GM08714 (cell line): ENCODE measurements at regions not wholly inside any gene's neighbourhood (a gene's known extent, or its start where the extent isn't known, plus 50 kb on each side); places are given as distances from the start of the nearest gene placed in this dataset.

ENCODE experiments used
- H3K4me3 ChIP-seq: fragments of 200-500 bp; sonication (Bioruptor generic); 2 replicates; pipeline ENCODE4 v1.5.1; 2014; ENCODE audit warnings: mild to moderate bottlenecking, low read length, inconsistent platforms
- ZNF274 ChIP-seq: IDR thresholded peaks from 2 replicates; pipeline ENCODE4 v1.6.1; 2012; ENCODE audit warnings: mild to moderate bottlenecking, low read depth, low read length

DNA sequence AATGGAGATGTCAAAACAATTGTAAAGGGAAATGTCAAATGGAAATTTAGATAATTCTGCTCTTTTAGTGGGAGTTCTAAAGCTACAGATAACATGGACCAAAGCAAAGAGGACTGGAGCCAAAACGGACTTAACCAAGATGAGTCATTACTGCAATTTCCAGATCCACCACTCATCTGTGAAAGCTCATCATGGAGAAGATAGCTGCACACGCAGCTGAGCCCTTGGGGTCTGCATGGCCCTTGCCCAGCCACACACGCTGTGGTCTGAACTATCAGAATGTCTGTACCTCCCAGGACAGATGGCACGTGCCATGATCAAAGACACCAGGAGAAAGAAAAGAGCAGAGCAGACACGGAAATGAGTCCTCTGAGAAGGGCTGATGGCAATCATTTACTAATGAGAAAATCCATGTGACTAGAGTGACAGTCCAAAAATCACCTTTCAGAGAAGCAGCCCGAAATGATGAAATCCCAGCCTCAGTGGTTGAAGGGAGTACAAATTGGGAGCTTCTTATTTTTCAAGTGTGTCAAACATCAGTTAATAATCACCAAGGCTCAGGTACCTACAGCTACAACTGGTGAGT, 177.9 kb upstream of the MGMT start:
- TF ChIP-seq ZNF274 = no peak
- H3K4me3 ChIP-seq = no peak overlapping the region

DNA sequence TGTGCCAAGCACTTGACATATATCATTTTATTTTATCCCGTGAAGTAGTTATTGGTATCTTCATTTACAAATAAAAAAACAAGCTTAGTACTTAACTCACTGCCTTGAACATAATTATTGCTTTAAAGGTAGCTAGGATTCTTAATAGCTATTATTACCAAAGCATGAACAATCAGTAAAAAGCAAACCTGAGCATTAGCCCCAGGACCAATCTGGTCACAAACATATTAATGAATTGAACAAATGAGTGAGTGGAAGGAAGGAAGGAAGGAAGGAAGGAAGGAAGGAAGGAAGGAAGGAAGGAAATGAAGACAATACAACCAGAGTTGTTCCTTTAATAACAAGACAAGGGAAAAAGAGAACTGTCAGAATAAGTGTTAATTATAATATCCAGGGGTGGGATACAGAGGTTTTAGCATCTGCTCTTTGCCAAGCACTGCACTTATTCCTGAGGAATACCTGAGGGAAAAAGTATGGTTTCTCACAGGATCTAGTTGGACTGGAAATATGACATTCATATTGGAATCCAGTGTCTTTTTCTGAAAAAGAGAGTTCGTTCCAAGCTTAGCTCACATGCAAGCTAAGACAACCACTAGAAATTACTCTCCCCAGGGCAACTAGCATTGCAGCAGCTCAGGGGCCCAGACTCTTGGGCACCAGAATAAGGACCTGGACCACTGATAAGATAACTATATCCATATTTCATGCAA, 172.9 kb upstream of the MGMT start:
- H3K4me3 ChIP-seq = no peak overlapping the region
- no peak for TF ChIP-seq ZNF274

- H3K4me3 ChIP-seq = no peak overlapping the region
- no peak for TF ChIP-seq ZNF274
Measured at GRCh38 chr10:129294944-129295343, 172.1 kb upstream of the MGMT start.

DNA sequence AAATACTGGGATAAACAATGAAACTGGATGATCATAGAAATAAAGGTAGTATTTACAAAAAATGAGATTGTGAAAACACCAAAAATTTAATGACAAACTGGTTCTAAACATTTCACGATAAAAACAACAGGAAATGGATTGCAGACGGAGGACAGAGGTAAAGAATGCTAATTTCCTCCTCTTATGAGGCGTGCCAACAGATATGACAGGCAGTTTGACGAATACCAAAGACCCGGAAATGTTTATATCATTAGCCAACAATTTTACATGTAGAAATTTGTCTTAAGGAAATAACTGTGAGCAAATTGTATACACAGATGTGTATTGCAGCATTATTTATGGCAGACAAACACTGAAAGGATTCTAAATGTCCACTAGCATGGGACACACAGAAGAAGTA, 162.0 kb upstream of the MGMT start:
- TF ChIP-seq ZNF274 = no peak

GRCh38 chr10:129307141-129307540, 159.9 kb upstream of the MGMT start:
- no peak for TF ChIP-seq ZNF274
- H3K4me3 ChIP-seq = no peak overlapping the region

More for the DNA sequence above, 162.0 kb upstream of the MGMT start:
- no peak overlapping the region for H3K4me3 ChIP-seq

DNA sequence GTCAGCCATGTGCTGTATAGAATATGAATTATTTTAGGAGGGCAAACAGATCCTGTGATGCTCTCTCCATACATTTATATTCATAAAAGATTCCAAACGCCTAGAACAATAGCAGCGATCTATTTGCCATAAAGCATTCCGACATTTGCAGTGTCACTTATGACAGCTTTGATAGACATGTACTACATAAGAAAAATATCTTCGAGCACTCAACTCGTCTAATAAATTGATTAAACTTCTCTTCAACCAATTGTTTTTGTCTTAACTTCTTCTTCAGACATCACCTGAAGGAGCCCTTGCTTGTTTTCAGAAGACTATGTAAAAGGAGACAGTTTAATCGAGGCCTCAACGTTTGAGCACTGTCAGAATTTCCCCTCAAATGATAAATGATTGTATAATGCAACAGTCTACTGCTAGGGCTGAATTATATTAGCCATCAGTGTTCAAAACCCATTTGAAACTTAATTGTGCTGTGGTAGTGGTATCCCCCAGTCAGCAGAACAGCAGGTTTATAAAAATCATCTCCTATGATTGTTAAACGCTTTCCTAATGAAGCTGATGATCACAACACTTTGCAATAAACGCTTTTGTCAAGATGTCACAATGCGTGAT, 158.0 kb upstream of the MGMT start:
- no peak for TF ChIP-seq ZNF274
- no peak overlapping the region for H3K4me3 ChIP-seq

DNA sequence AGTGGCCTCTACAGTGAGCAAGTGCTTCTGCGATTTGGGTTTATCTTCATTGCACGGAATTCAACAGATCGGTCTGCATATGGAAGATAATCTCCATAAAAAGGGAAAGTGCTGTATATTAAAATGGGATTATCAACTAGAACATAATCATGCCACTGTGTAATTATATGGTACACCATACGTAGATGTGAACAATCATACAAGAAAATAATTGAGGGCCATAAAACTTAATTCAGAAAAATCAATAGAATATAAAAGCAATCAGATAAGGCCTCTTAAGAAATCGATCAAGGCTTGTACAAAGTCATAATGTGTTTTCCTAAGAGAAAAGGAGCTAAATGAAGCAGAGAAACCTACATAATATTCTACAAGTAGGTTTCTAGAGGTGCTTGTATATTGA, 157.5 kb upstream of the MGMT start:
- H3K4me3 ChIP-seq = no peak overlapping the region
- TF ChIP-seq ZNF274 = no peak

GRCh38 chr10:129310881-129311280, 156.2 kb upstream of the MGMT start:
- TF ChIP-seq ZNF274 = no peak
- H3K4me3 ChIP-seq = no peak overlapping the region

DNA sequence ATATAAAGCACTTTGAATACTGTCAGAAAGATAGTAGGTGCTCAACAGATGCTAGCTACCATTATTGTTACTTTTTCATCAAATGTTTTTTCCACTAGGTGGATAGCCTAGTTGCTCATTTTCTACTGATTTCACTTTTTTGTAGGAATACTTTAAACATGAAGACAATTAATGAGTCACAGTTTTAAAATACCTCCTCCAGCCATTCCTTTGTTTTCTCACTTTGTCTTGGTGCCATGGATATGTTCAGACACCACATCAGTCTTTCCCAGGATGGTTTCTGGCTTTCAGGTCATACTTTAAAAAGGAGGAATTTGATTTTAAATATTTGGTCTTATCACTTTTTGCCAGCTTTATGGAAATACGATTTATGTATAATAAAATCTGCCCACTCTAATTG, 147.1 kb upstream of the MGMT start:
- no peak overlapping the region for H3K4me3 ChIP-seq
- no peak for TF ChIP-seq ZNF274

- no peak overlapping the region for H3K4me3 ChIP-seq
- TF ChIP-seq ZNF274 = no peak
Measured at GRCh38 chr10:129320340-129320739, 146.7 kb upstream of the MGMT start.

DNA sequence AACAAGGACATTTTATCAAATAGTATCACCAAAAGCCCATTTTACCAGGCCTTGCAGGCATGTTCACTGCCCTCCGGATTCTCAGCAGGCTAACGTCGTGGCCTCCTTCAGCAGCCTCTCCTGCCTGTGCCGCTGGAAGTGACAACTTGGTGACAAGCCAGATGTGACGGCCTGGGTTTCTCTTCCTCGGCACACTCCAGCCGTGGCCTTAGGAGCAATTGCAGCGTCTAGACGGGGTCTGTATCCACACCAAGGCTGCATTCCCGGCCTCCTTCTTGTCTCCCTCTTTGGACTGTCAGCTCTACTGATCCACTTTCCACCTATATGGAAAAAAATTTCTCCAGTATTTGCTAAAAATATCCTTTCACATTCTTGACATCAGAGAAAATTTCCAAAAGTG, 145.3 kb upstream of the MGMT start:
- no peak overlapping the region for H3K4me3 ChIP-seq
- TF ChIP-seq ZNF274 = no peak

DNA sequence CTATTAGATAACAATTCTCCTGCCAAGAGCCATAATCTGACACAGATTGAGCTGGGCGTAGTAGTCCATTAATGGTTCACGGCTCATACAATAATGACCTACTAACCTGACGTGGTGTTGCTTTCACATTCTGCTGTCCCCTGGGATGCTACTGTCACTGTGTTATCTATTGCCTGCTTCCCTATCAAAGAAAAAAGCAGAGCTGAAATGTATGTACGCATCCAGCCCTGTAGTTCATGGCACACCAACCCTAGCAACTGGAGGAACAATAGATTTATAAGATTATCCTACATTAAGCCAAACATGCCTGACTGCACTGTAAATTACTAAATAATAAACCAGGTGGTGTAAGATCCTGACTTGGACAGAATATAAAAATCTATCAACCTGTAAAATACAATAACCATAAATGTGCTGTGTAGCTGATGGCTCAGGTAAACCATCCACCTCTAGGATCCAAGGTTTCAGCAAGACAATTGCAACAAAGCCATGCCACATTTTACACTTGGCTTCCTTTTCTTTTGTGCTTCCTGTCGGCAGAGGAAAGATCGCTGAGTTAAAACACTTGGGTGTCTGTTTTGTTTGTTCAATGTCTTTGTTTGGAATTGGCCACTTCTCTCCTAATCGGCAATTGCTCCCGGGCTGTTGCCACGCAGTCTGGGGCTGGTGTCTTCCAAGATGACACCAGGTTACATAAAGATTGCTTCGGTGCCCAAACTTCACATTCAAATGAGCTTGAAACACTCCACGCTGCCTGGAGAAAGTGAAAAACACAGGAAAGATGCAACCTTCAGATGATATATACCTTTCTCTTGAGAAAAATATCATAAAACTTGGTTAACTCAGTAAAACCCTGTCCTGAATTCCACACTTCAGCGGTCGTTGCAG, 143.9 kb upstream of the MGMT start:
- no peak for TF ChIP-seq ZNF274
- H3K4me3 ChIP-seq = no peak overlapping the region

DNA sequence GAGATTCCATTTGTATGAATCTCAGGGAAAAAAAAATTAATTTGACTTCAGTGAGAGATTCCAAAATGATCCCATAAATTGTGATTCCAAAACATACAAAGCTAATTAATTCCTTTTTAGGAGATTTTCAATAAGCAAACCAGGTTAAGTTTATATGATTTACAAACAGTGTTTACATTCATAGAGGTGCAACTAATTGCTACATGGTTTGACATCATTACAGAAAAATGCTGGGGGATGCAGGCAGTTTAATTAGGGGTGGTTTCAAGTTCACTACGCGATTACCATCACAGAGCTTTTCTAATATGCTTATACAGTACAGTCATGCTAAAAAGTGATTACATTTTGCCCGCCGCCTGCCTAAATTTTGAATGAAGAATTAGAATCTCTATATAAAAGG, 143.2 kb upstream of the MGMT start:
- TF ChIP-seq ZNF274 = no peak
- H3K4me3 ChIP-seq = no peak overlapping the region

DNA sequence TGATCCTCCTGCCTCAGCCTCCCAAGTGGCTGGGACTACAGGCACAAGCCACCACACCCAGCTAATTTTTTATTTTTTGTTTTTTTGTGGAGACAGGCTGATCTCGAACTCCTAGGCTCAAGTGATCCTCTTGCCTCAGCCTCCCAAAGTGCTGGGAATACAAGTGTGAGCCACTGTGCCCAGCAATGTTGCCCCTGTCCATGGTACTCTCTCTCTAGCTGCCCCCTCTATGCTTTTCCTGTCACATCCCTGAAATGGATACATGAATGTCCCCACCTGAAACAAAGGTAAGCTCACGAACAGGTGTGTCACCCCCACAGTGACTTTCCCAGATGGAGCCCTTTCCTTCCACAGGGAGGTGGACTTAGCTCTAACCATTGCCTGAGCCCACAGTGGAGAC, 141.1 kb upstream of the MGMT start:
- no peak overlapping the region for H3K4me3 ChIP-seq
- no peak for TF ChIP-seq ZNF274

- no peak overlapping the region for H3K4me3 ChIP-seq
- TF ChIP-seq ZNF274 = no peak
Measured at GRCh38 chr10:129328546-129328945, 138.5 kb upstream of the MGMT start.
